Activated CD4-positive, alpha-beta T cell treated with anti-CD3 and anti-CD28 coated beads for 4 hours (primary cell): ENCODE measurements at regions not wholly inside any gene's neighbourhood (a gene's known extent, or its start where the extent isn't known, plus 50 kb on each side); places are given as distances from the start of the nearest gene placed in this dataset.

Experiments
- DNase-seq, 2 donors: peaks; one replicate each; pipeline ENCODE4 v3.0.0-alpha.2; 2020

GRCh38 chr21:24046829-24047443 lies 1560.3 kb downstream of the MRPL39 start:
- DNase-seq, result no peak

- DNase-seq, result peak in 1 of 2 donors; percentile 3
Observed at GRCh38 chr21:24045775-24046215, 1561.5 kb downstream of the MRPL39 start.

GRCh38 chr21:24045373-24045772 lies 1561.9 kb downstream of the MRPL39 start:
- DNase-seq, result no peak

- DNase-seq, result no peak
Observed at GRCh38 chr21:24042687-24043086, 1564.6 kb downstream of the MRPL39 start.

GRCh38 chr21:24032709-24033232 lies 1574.5 kb downstream of the MRPL39 start:
- DNase-seq, result no peak

GRCh38 chr21:24027396-24027795 lies 1579.9 kb downstream of the MRPL39 start:
- no peak for DNase-seq

- no peak for DNase-seq
Observed at GRCh38 chr21:24025101-24025500, 1582.2 kb downstream of the MRPL39 start.

GRCh38 chr21:24023936-24024335 lies 1583.3 kb downstream of the MRPL39 start:
- no peak for DNase-seq

- DNase-seq, result no peak
Observed at GRCh38 chr21:24023402-24023801, 1583.9 kb downstream of the MRPL39 start.

GRCh38 chr21:24014381-24014780 lies 1592.9 kb downstream of the MRPL39 start:
- DNase-seq, result no peak

GRCh38 chr21:24011087-24011486 lies 1596.2 kb downstream of the MRPL39 start:
- DNase-seq, result no peak

GRCh38 chr21:24007592-24007991 lies 1599.7 kb downstream of the MRPL39 start:
- no peak for DNase-seq

- DNase-seq, result no peak
Observed at GRCh38 chr21:23986987-23987386, 1620.3 kb downstream of the MRPL39 start.

- DNase-seq, result no peak
Observed at GRCh38 chr21:23986214-23986613, 1621.1 kb downstream of the MRPL39 start.

GRCh38 chr21:23982546-23982945 lies 1624.7 kb downstream of the MRPL39 start:
- no peak for DNase-seq

GRCh38 chr21:23977971-23978370 lies 1629.3 kb downstream of the MRPL39 start:
- no peak for DNase-seq

- DNase-seq, result peak; percentile 46 to 61
Observed at GRCh38 chr21:23968722-23969647, 1638.3 kb downstream of the MRPL39 start.

GRCh38 chr21:23968008-23968407 lies 1639.3 kb downstream of the MRPL39 start:
- DNase-seq, result no peak

- DNase-seq, result no peak
Observed at GRCh38 chr21:23963454-23963853, 1643.8 kb downstream of the MRPL39 start.

- no peak for DNase-seq
Observed at GRCh38 chr21:23960769-23961168, 1646.5 kb downstream of the MRPL39 start.

GRCh38 chr21:23955135-23955843 lies 1652.0 kb downstream of the MRPL39 start:
- no peak for DNase-seq

GRCh38 chr21:23952269-23952668 lies 1655.0 kb downstream of the MRPL39 start:
- DNase-seq, result no peak

GRCh38 chr21:23951251-23951650 lies 1656.0 kb downstream of the MRPL39 start:
- DNase-seq, result no peak
